ENCODE measurements at regions not wholly inside any gene's neighbourhood (a gene's known extent, or its start where the extent isn't known, plus 50 kb on each side); places are given as distances from the start of the nearest gene placed in this dataset.

GRCh38 chr13:73782450-73783449 is 351.5 kb downstream of the KLF12 start:
- Mint-ChIP-seq H3K27me3 (ENCODE audit: insufficient read depth, unreplicated experiment) (no peaks in the 10 kb centered on the region), H3K36me3 (ENCODE audit: insufficient read depth, unreplicated experiment) (no peaks in the 10 kb centered on the region), H3K4me3 (ENCODE audit: unreplicated experiment) (no peak overlapping the region), H3K4me1 (ENCODE audit: insufficient read depth, unreplicated experiment) (no peaks in the 10 kb centered on the region), H3K27ac (ENCODE audit: low read depth, unreplicated experiment) (no peak overlapping the region), H3K9me3 (ENCODE audit: unreplicated experiment) (no peaks in the 10 kb centered on the region)
- intact Hi-C loops (cut with micrococcal nuclease): no loop called here
- no TSS peak for BruUV-seq (replicated peaks)
- CTCF ChIA-PET: interaction anchor here (0.7 kb wide), 1 partner anchor 30 kb away, joined by 3 read pairs; no protein-coding TSS in a partner anchor
- DNase-seq (ENCODE audit: unreplicated experiment): no peak
- POLR2A ChIA-PET: no interaction called here
- no peak for TF ChIP-seq CTCF (IDR thresholded peaks at IDR 0.05; ENCODE audit: unreplicated experiment)

GRCh38 chr13:73781384-73781783 is 352.8 kb downstream of the KLF12 start:
- no peaks in the 10 kb centered on the region for H3K27me3 Mint-ChIP-seq (ENCODE audit: insufficient read depth, unreplicated experiment)
- TF ChIP-seq CTCF (IDR thresholded peaks at IDR 0.05; ENCODE audit: unreplicated experiment): no peak
- no TSS peak for BruUV-seq (replicated peaks)
- no peak overlapping the region for H3K4me3 Mint-ChIP-seq (ENCODE audit: unreplicated experiment)
- no peak for DNase-seq (ENCODE audit: unreplicated experiment)
- no peak overlapping the region for H3K27ac Mint-ChIP-seq (ENCODE audit: low read depth, unreplicated experiment)
- POLR2A ChIA-PET: no interaction called here
- intact Hi-C loops (cut with micrococcal nuclease): no loop called here
- CTCF ChIA-PET: interaction anchor here (1.2 kb wide), 1 partner anchor 22 kb away, joined by 4 read pairs; no protein-coding TSS in a partner anchor
- no peaks in the 10 kb centered on the region for H3K4me1 Mint-ChIP-seq (ENCODE audit: insufficient read depth, unreplicated experiment)
- no peaks in the 10 kb centered on the region for H3K36me3 Mint-ChIP-seq (ENCODE audit: insufficient read depth, unreplicated experiment)
- H3K9me3 Mint-ChIP-seq (ENCODE audit: unreplicated experiment): no peaks in the 10 kb centered on the region

GRCh38 chr13:73779881-73780280 is 354.3 kb downstream of the KLF12 start:
- TF ChIP-seq CTCF (IDR thresholded peaks at IDR 0.05; ENCODE audit: unreplicated experiment): no peak
- Mint-ChIP-seq H3K27me3 (ENCODE audit: insufficient read depth, unreplicated experiment) (no peaks in the 10 kb centered on the region), H3K36me3 (ENCODE audit: insufficient read depth, unreplicated experiment) (no peaks in the 10 kb centered on the region), H3K4me1 (ENCODE audit: insufficient read depth, unreplicated experiment) (no peaks in the 10 kb centered on the region), H3K4me3 (ENCODE audit: unreplicated experiment) (no peak overlapping the region), H3K9me3 (ENCODE audit: unreplicated experiment) (no peaks in the 10 kb centered on the region), H3K27ac (ENCODE audit: low read depth, unreplicated experiment) (no peak overlapping the region)
- ChIA-PET CTCF (interaction anchor here (1.2 kb wide), 1 partner anchor 12 kb away, joined by 3 read pairs; no protein-coding TSS in a partner anchor), POLR2A (no interaction called here)
- no peak for DNase-seq (ENCODE audit: unreplicated experiment)
- intact Hi-C loops (cut with micrococcal nuclease): no loop called here
- no TSS peak for BruUV-seq (replicated peaks)

- CTCF ChIA-PET: interaction anchor here (0.6 to 1.0 kb wide), 6 partner anchors 11 to 1439 kb away, joined by 3 to 4 read pairs (median 3); no protein-coding TSS in a partner anchor
- no peak for DNase-seq (ENCODE audit: unreplicated experiment)
- intact Hi-C loops (cut with micrococcal nuclease): no loop called here
Observed at GRCh38 chr13:73778242-73778864, 355.9 kb downstream of the KLF12 start.

More at GRCh38 chr13:73778242-73778864, 355.9 kb downstream of the KLF12 start:
- no peak for TF ChIP-seq CTCF (IDR thresholded peaks at IDR 0.05; ENCODE audit: unreplicated experiment)
- Mint-ChIP-seq H3K27me3 (ENCODE audit: insufficient read depth, unreplicated experiment) (no peaks in the 10 kb centered on the region), H3K4me1 (ENCODE audit: insufficient read depth, unreplicated experiment) (no peaks in the 10 kb centered on the region), H3K9me3 (ENCODE audit: unreplicated experiment) (no peaks in the 10 kb centered on the region), H3K27ac (ENCODE audit: low read depth, unreplicated experiment) (no peak overlapping the region), H3K4me3 (ENCODE audit: unreplicated experiment) (no peak overlapping the region), H3K36me3 (ENCODE audit: insufficient read depth, unreplicated experiment) (no peaks in the 10 kb centered on the region)
- BruUV-seq (replicated peaks): no TSS peak
- POLR2A ChIA-PET: no interaction called here
